ENCODE measurements at regions not wholly inside any gene's neighbourhood (a gene's known extent, or its start where the extent isn't known, plus 50 kb on each side); places are given as distances from the start of the nearest gene placed in this dataset.

- TF ChIP-seq FOXP2 (optimal IDR thresholded peaks at IDR 0.05; ENCODE audit: borderline replicate concordance, extremely low read depth, extremely low read length, insufficient read depth) (no peak), TAF1 (IDR thresholded peaks at IDR 0.05; ENCODE audit: borderline replicate concordance, insufficient read depth, low read length) (no peak), POLR2AphosphoS5 (IDR thresholded peaks at IDR 0.05; ENCODE audit: low read depth, low read length) (no peak), REST (IDR thresholded peaks at IDR 0.05; ENCODE audit: insufficient read depth in 1 of 2, low read depth in 2 of 2, low read length in 2 of 2) (no peak), SIN3A (IDR thresholded peaks at IDR 0.05; ENCODE audit: borderline replicate concordance, insufficient read depth, low read length) (no peak)
Observed at GRCh38 chr3:22091329-22091728, 340.3 kb upstream of the ZNF385D start.

GRCh38 chr3:22098021-22098420 is 347.0 kb upstream of the ZNF385D start:
- TF ChIP-seq SIN3A (IDR thresholded peaks at IDR 0.05; ENCODE audit: borderline replicate concordance, insufficient read depth, low read length): no peak
- TF ChIP-seq POLR2AphosphoS5 (IDR thresholded peaks at IDR 0.05; ENCODE audit: low read depth, low read length): no peak
- TF ChIP-seq FOXP2 (optimal IDR thresholded peaks at IDR 0.05; ENCODE audit: borderline replicate concordance, extremely low read depth, extremely low read length, insufficient read depth): no peak
- no peak for TF ChIP-seq REST (IDR thresholded peaks at IDR 0.05; ENCODE audit: insufficient read depth in 1 of 2, low read depth in 2 of 2, low read length in 2 of 2)
- no peak for TF ChIP-seq TAF1 (IDR thresholded peaks at IDR 0.05; ENCODE audit: borderline replicate concordance, insufficient read depth, low read length)

- no peak for TF ChIP-seq POLR2AphosphoS5 (IDR thresholded peaks at IDR 0.05; ENCODE audit: low read depth, low read length)
- TF ChIP-seq REST (IDR thresholded peaks at IDR 0.05; ENCODE audit: insufficient read depth in 1 of 2, low read depth in 2 of 2, low read length in 2 of 2): no peak
- no peak for TF ChIP-seq SIN3A (IDR thresholded peaks at IDR 0.05; ENCODE audit: borderline replicate concordance, insufficient read depth, low read length)
- TF ChIP-seq FOXP2 (optimal IDR thresholded peaks at IDR 0.05; ENCODE audit: borderline replicate concordance, extremely low read depth, extremely low read length, insufficient read depth): no peak
- no peak for TF ChIP-seq TAF1 (IDR thresholded peaks at IDR 0.05; ENCODE audit: borderline replicate concordance, insufficient read depth, low read length)
Observed at GRCh38 chr3:22101351-22101750, 350.3 kb upstream of the ZNF385D start.

GRCh38 chr3:22101811-22102210 is 350.8 kb upstream of the ZNF385D start:
- TF ChIP-seq POLR2AphosphoS5 (IDR thresholded peaks at IDR 0.05; ENCODE audit: low read depth, low read length): no peak
- TF ChIP-seq SIN3A (IDR thresholded peaks at IDR 0.05; ENCODE audit: borderline replicate concordance, insufficient read depth, low read length): no peak
- TF ChIP-seq REST (IDR thresholded peaks at IDR 0.05; ENCODE audit: insufficient read depth in 1 of 2, low read depth in 2 of 2, low read length in 2 of 2): no peak
- TF ChIP-seq TAF1 (IDR thresholded peaks at IDR 0.05; ENCODE audit: borderline replicate concordance, insufficient read depth, low read length): no peak
- TF ChIP-seq FOXP2 (optimal IDR thresholded peaks at IDR 0.05; ENCODE audit: borderline replicate concordance, extremely low read depth, extremely low read length, insufficient read depth): no peak

- TF ChIP-seq REST (IDR thresholded peaks at IDR 0.05; ENCODE audit: insufficient read depth in 1 of 2, low read depth in 2 of 2, low read length in 2 of 2) (no peak), POLR2AphosphoS5 (IDR thresholded peaks at IDR 0.05; ENCODE audit: low read depth, low read length) (no peak), TAF1 (IDR thresholded peaks at IDR 0.05; ENCODE audit: borderline replicate concordance, insufficient read depth, low read length) (no peak), SIN3A (IDR thresholded peaks at IDR 0.05; ENCODE audit: borderline replicate concordance, insufficient read depth, low read length) (no peak), FOXP2 (optimal IDR thresholded peaks at IDR 0.05; ENCODE audit: borderline replicate concordance, extremely low read depth, extremely low read length, insufficient read depth) (no peak)
Observed at GRCh38 chr3:22103423-22103822, 352.4 kb upstream of the ZNF385D start.
